ENCODE measurements at regions not wholly inside any gene's neighbourhood (a gene's known extent, or its start where the extent isn't known, plus 50 kb on each side); places are given as distances from the start of the nearest gene placed in this dataset.

- H3K4me1 ChIP-seq (ENCODE audit: control insufficient read depth in 2 of 2, insufficient read depth in 2 of 2, low read length in 2 of 2) = no peaks in the 10 kb centered on the region
- ChIA-PET CTCF (no interaction called here), POLR2A (no interaction called here)
- no peaks in the 10 kb centered on the region for H3K27me3 ChIP-seq (replicated peaks in 1 of 4; ENCODE audit: control extremely low read depth in 1 of 4, control insufficient read depth in 3 of 4, insufficient read depth in 4 of 4, low read length in 3 of 4)
- intact Hi-C loops (cut with micrococcal nuclease) = no loop called here
- H3K36me3 ChIP-seq (replicated peaks in 1 of 2; ENCODE audit: control extremely low read depth in 1 of 2, control insufficient read depth in 1 of 2, extremely low read depth in 1 of 2, insufficient read depth in 2 of 2, low read length in 1 of 2) = no peaks in the 10 kb centered on the region
- no peak overlapping the region for H2AFZ ChIP-seq (ENCODE audit: insufficient read depth, low read depth, low read length, poor library complexity, severe bottlenecking)
- no peak for ATAC-seq (ENCODE audit: low read depth)
- H3K27me3 Mint-ChIP-seq = no peaks in the 10 kb centered on the region
- no peak overlapping the region for H3K4me2 ChIP-seq (replicated peaks; ENCODE audit: low read depth, low read length, poor library complexity, severe bottlenecking)
- H3K4me3 Mint-ChIP-seq = no peak overlapping the region
- DNase-seq = no peak
- peaks cover 4% of the 10 kb centered on the region for H3K9me3 Mint-ChIP-seq (ENCODE audit: insufficient read depth)
- H4K20me1 ChIP-seq (ENCODE audit: control insufficient read depth, insufficient read depth, low read length, poor library complexity, severe bottlenecking) = no peaks in the 10 kb centered on the region
- no peak overlapping the region for H3K4me3 ChIP-seq (ENCODE audit: control extremely low read depth in 1 of 5, extremely low read depth in 1 of 5, insufficient read depth in 1 of 5, low read depth in 2 of 5, low read length in 4 of 5)
- WGBS (ENCODE audit: insufficient coverage) = 100% methylated on average over 1 of the region's 5 CpGs
- no peak overlapping the region for H3K9ac ChIP-seq (ENCODE audit: low read length)
- peaks cover 0 to 8% (median 0%) of the 10 kb centered on the region in 3 donors for H3K9me3 ChIP-seq (ENCODE audit: control extremely low read depth in 1 of 3, control insufficient read depth in 2 of 3, insufficient read depth in 1 of 3, low read length in 2 of 3)
- no peak for TF ChIP-seq EZH2 (IDR thresholded peaks at IDR 0.05; ENCODE audit: borderline replicate concordance, insufficient read depth, low read depth, low read length, poor library complexity, severe bottlenecking)
- TF ChIP-seq, protein P1, sequence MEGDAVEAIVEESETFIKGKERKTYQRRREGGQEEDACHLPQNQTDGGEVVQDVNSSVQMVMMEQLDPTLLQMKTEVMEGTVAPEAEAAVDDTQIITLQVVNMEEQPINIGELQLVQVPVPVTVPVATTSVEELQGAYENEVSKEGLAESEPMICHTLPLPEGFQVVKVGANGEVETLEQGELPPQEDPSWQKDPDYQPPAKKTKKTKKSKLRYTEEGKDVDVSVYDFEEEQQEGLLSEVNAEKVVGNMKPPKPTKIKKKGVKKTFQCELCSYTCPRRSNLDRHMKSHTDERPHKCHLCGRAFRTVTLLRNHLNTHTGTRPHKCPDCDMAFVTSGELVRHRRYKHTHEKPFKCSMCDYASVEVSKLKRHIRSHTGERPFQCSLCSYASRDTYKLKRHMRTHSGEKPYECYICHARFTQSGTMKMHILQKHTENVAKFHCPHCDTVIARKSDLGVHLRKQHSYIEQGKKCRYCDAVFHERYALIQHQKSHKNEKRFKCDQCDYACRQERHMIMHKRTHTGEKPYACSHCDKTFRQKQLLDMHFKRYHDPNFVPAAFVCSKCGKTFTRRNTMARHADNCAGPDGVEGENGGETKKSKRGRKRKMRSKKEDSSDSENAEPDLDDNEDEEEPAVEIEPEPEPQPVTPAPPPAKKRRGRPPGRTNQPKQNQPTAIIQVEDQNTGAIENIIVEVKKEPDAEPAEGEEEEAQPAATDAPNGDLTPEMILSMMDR (IDR thresholded peaks at IDR 0.05) = no peak
- H3K4me1 Mint-ChIP-seq = no peaks in the 10 kb centered on the region
- H3K79me2 ChIP-seq (ENCODE audit: control insufficient read depth, insufficient read depth, low read length) = no peaks in the 10 kb centered on the region
- H3K27ac Mint-ChIP-seq = no peak overlapping the region
- H3K27ac ChIP-seq (ENCODE audit: low read length in 2 of 2) = no peak overlapping the region
These were observed 100.6 kb upstream of the FN1 start for GRCh38 chr2:215536510-215536909.

- POLR2A ChIA-PET = no interaction called here
- Histone ChIP-seq H2AFZ (ENCODE audit: insufficient read depth, low read depth, low read length, poor library complexity, severe bottlenecking) (no peak overlapping the region), H3K4me1 (ENCODE audit: control insufficient read depth in 2 of 2, insufficient read depth in 2 of 2, low read length in 2 of 2) (no peaks in the 10 kb centered on the region), H3K9me3 (ENCODE audit: control extremely low read depth in 1 of 3, control insufficient read depth in 2 of 3, insufficient read depth in 1 of 3, low read length in 2 of 3) (peaks cover 0 to 8% (median 0%) of the 10 kb centered on the region in 3 donors), H3K27me3 (replicated peaks in 1 of 4; ENCODE audit: control extremely low read depth in 1 of 4, control insufficient read depth in 3 of 4, insufficient read depth in 4 of 4, low read length in 3 of 4) (no peaks in the 10 kb centered on the region), H3K4me3 (ENCODE audit: control extremely low read depth in 1 of 5, extremely low read depth in 1 of 5, insufficient read depth in 1 of 5, low read depth in 2 of 5, low read length in 4 of 5) (no peak overlapping the region), H4K20me1 (ENCODE audit: control insufficient read depth, insufficient read depth, low read length, poor library complexity, severe bottlenecking) (no peaks in the 10 kb centered on the region), H3K4me2 (replicated peaks; ENCODE audit: low read depth, low read length, poor library complexity, severe bottlenecking) (no peak overlapping the region), H3K79me2 (ENCODE audit: control insufficient read depth, insufficient read depth, low read length) (no peaks in the 10 kb centered on the region), H3K9ac (ENCODE audit: low read length) (no peak overlapping the region), H3K27ac (ENCODE audit: low read length in 2 of 2) (no peak overlapping the region), H3K36me3 (replicated peaks in 1 of 2; ENCODE audit: control extremely low read depth in 1 of 2, control insufficient read depth in 1 of 2, extremely low read depth in 1 of 2, insufficient read depth in 2 of 2, low read length in 1 of 2) (no peaks in the 10 kb centered on the region)
- no peak overlapping the region for H3K27ac Mint-ChIP-seq
- H3K27me3 Mint-ChIP-seq = no peaks in the 10 kb centered on the region
- H3K4me1 Mint-ChIP-seq = no peaks in the 10 kb centered on the region
- intact Hi-C loops (cut with micrococcal nuclease) = no loop called here
- peaks cover 4% of the 10 kb centered on the region for H3K9me3 Mint-ChIP-seq (ENCODE audit: insufficient read depth)
- no peak overlapping the region for H3K4me3 Mint-ChIP-seq
- CTCF ChIA-PET = interaction anchor here (0.5 kb wide), 1 partner anchor 150 kb away, joined by 4 read pairs; no protein-coding TSS in a partner anchor
- no peak for DNase-seq
- TF ChIP-seq, protein P1 (IDR thresholded peaks at IDR 0.05) = no peak
- TF ChIP-seq EZH2 (IDR thresholded peaks at IDR 0.05; ENCODE audit: borderline replicate concordance, insufficient read depth, low read depth, low read length, poor library complexity, severe bottlenecking) = no peak
- ATAC-seq (ENCODE audit: low read depth) = no peak
- no CpG with 5 or more reads among the region's 1 CpG for WGBS (ENCODE audit: insufficient coverage)
These were observed 99.9 kb upstream of the FN1 start for GRCh38 chr2:215535741-215536140.
